IMR-90 (cell line): ENCODE measurements at regions not wholly inside any gene's neighbourhood (a gene's known extent, or its start where the extent isn't known, plus 50 kb on each side); places are given as distances from the start of the nearest gene placed in this dataset.

ENCODE experiments used
- ATAC-seq: fragments of 200-7000 bp; cut with Tn5 transposase; 2 replicates; pipeline ENCODE4 v1.9.1; 2020; ENCODE audit warnings: low read depth, mild to moderate bottlenecking, moderate library complexity
- BruUV-seq: library from RNA; stranded (reverse); fragments of 400-500 nt; replicated peaks from 2 replicates; lab custom pipeline; 2021; lab: Mats Ljungman, UMichigan
- CTCF ChIA-PET: fragments of 300-600 bp; formaldehyde crosslinking; extraction: SDS; loops from one replicate; lab custom pipeline; 2021; ENCODE audit warnings: antibody characterized with exemption; lab: Yijun Ruan, JAX
- POLR2A ChIA-PET: fragments of 300-600 bp; sonication (Branson Sonifier 250); formaldehyde crosslinking; loops from one replicate; lab custom pipeline; 2022; ENCODE audit warnings: antibody characterized with exemption; ENCODE audit not compliant: unreplicated experiment; lab: Charles Lee
- DNase-seq: peaks from one replicate; pipeline ENCODE4 v3.0.0; 2013
- H2AFZ ChIP-seq: replicated peaks from 2 replicates; pipeline ENCODE3; 2013; ENCODE audit warnings: low read length, mild to moderate bottlenecking; ENCODE audit not compliant: poor library complexity
- H2AK5ac ChIP-seq: 2 replicates; pipeline ENCODE4 v1.6.1; 2013; ENCODE audit warnings: low read depth, low read length, inconsistent platforms
- H2AK9ac ChIP-seq: replicated peaks from 2 replicates; pipeline ENCODE3; 2013; ENCODE audit warnings: mild to moderate bottlenecking, low read depth, low read length, moderate library complexity; ENCODE audit not compliant: poor library complexity
- H2BK120ac ChIP-seq: 2 replicates; pipeline ENCODE4 v1.6.1; 2013; ENCODE audit warnings: low read depth, low read length, inconsistent platforms
- H2BK15ac ChIP-seq: 3 replicates; pipeline ENCODE4 v1.6.1; 2013; ENCODE audit warnings: low read depth, low read length, inconsistent platforms
- H2BK20ac ChIP-seq: 2 replicates; pipeline ENCODE4 v1.6.1; 2013; ENCODE audit warnings: low read depth, mild to moderate bottlenecking, inconsistent platforms, low read length, moderate library complexity
- H2BK5ac ChIP-seq: 2 replicates; pipeline ENCODE4 v1.6.1; 2013; ENCODE audit warnings: mild to moderate bottlenecking, low read depth, low read length, inconsistent platforms; ENCODE audit not compliant: poor library complexity, severe bottlenecking
- H3K14ac ChIP-seq: replicated peaks from 2 replicates; pipeline ENCODE4 v1.6.1; 2013; ENCODE audit warnings: low read depth, low read length, inconsistent platforms
- H3K18ac ChIP-seq: 2 replicates; pipeline ENCODE4 v1.6.1; 2013; ENCODE audit warnings: low read depth, low read length, control low read depth
- H3K23ac ChIP-seq: 2 replicates; pipeline ENCODE4 v1.6.1; 2013; ENCODE audit warnings: low read depth, low read length, inconsistent platforms
- H3K27ac ChIP-seq: 2 replicates; pipeline ENCODE4 v1.5.1; 2013; ENCODE audit warnings: mild to moderate bottlenecking, control low read depth, low read length; ENCODE audit not compliant: insufficient read depth
- H3K27me3 ChIP-seq: 2 replicates; pipeline ENCODE4 v1.6.1; 2013; ENCODE audit warnings: low read length; ENCODE audit not compliant: control insufficient read depth, insufficient read depth
- H3K36me3 ChIP-seq: 2 replicates; pipeline ENCODE4 v1.6.1; 2013; ENCODE audit warnings: low read length, mixed read lengths; ENCODE audit not compliant: control insufficient read depth, insufficient read depth
- H3K4ac ChIP-seq: 2 replicates; pipeline ENCODE4 v1.6.1; 2013; ENCODE audit warnings: low read depth, low read length, inconsistent platforms
- H3K4me1 ChIP-seq: 2 replicates; pipeline ENCODE4 v1.6.1; 2013; ENCODE audit warnings: low read length, mixed read lengths; ENCODE audit not compliant: control insufficient read depth, insufficient read depth
- H3K4me2 ChIP-seq: 2 replicates; pipeline ENCODE4 v1.6.1; 2013; ENCODE audit warnings: low read depth, mild to moderate bottlenecking, control low read depth, low read length, moderate library complexity
- H3K4me3 ChIP-seq: 2 replicates; pipeline ENCODE4 v1.5.1; 2013; ENCODE audit warnings: low read depth, mild to moderate bottlenecking, control low read depth, low read length, moderate library complexity; ENCODE audit not compliant: insufficient read depth
- H3K56ac ChIP-seq: 2 replicates; pipeline ENCODE4 v1.6.1; 2013; ENCODE audit warnings: low read length, inconsistent platforms; ENCODE audit not compliant: insufficient read depth; ENCODE audit errors: extremely low read depth
- H3K79me1 ChIP-seq, 2 experiments: 2 replicates each; pipeline ENCODE4 v1.6.1; 2013; ENCODE audit warnings: low read length in 2 of 2, inconsistent platforms in 1 of 2, low read depth in 1 of 2
- H3K9ac ChIP-seq: 2 replicates; pipeline ENCODE4 v1.6.1; 2013; ENCODE audit warnings: low read depth, low read length, control low read depth
- H3K9me1 ChIP-seq: 2 replicates; pipeline ENCODE4 v1.6.1; 2013; ENCODE audit warnings: low read length, inconsistent platforms; ENCODE audit not compliant: insufficient read depth
- H3K9me3 ChIP-seq: 2 replicates; pipeline ENCODE4 v1.6.1; 2013; ENCODE audit warnings: low read length; ENCODE audit not compliant: control insufficient read depth, insufficient read depth
- H4K20me1 ChIP-seq: 2 replicates; pipeline ENCODE4 v1.6.1; 2013; ENCODE audit warnings: low read length, inconsistent platforms; ENCODE audit not compliant: insufficient read depth
- H4K5ac ChIP-seq: 2 replicates; pipeline ENCODE4 v1.6.1; 2013; ENCODE audit warnings: mild to moderate bottlenecking, low read depth, low read length, control low read depth
- H4K8ac ChIP-seq, 2 experiments: 2 replicates each; pipeline ENCODE4 v1.6.1; 2013; ENCODE audit warnings: low read depth in 2 of 2, low read length in 2 of 2, control low read depth in 1 of 2, inconsistent platforms in 1 of 2
- H4K91ac ChIP-seq: 2 replicates; pipeline ENCODE4 v1.6.1; 2013; ENCODE audit warnings: low read depth, low read length, inconsistent platforms; ENCODE audit not compliant: insufficient read depth
- CEBPB ChIP-seq: IDR thresholded peaks from 2 replicates; pipeline ENCODE4 v1.6.1; 2012; ENCODE audit warnings: low read depth, low read length, improper control_type of control experiment
- FOS ChIP-seq: fragments of 150-350 bp; IDR thresholded peaks from 2 replicates; pipeline ENCODE4 v1.6.1; 2016; ENCODE audit warnings: low read depth, low read length
- MAFK ChIP-seq: IDR thresholded peaks from 2 replicates; pipeline ENCODE4 v1.6.1; 2012; ENCODE audit warnings: low read depth, low read length, improper control_type of control experiment
- MAZ ChIP-seq: IDR thresholded peaks from 2 replicates; pipeline ENCODE4 v1.6.1; 2012; ENCODE audit warnings: low read depth, mild to moderate bottlenecking, low read length, improper control_type of control experiment, moderate library complexity, borderline replicate concordance
- SMC3 ChIP-seq: fragments of 150-350 bp; IDR thresholded peaks from 2 replicates; pipeline ENCODE4 v1.6.1; 2016; ENCODE audit warnings: low read depth, mild to moderate bottlenecking, antibody characterized with exemption, low read length, moderate library complexity
- WGBS, 2 experiments: methylation state at CpG; one replicate each; pipeline versions ENCODE4 v1.1.5 to v1.1.7; 2013; ENCODE audit warnings: missing lambda C conversion rate in 2 of 2; ENCODE audit not compliant: insufficient read length in 1 of 2; ENCODE audit errors: extremely low coverage in 2 of 2; 5-methylcytosine and 5-hydroxymethylcytosine counted together
- dilution Hi-C: fragments of 300-500 bp; cut with HindIII; formaldehyde crosslinking; loops from one replicate; pipeline ENCODE4 v1.14.3; 2018; ENCODE audit warnings: low sequenced_read_pairs; ENCODE audit not compliant: unreplicated experiment
- in situ Hi-C: fragments of 300-500 bp; cut with MboI; formaldehyde crosslinking; loops from 3 replicates; pipeline ENCODE4 v1.14.3; 2019; ENCODE audit warnings: low sequenced_read_pairs, inconsistent platforms, mixed read lengths
- intact Hi-C: fragments of 100-400 bp; cut with micrococcal nuclease; formaldehyde crosslinking; loops from 2 replicates; pipeline ENCODE4 v1.10.0; 2022

GRCh38 chr5:56415356-56415765 is 182.2 kb upstream of the ANKRD55 start:
- Histone ChIP-seq H3K4ac (peak overlapping the region; percentile 91), H2AFZ (peak overlapping the region; percentile 73), H2AK5ac (peak overlapping the region; percentile 68), H3K36me3 (no peaks in the 10 kb centered on the region), H3K56ac (peak overlapping the region; percentile 56; the same call in 1 of the 2 replicates), H4K20me1 (no peaks in the 10 kb centered on the region), H3K9ac (peak overlapping the region; percentile 13), H3K9me3 (peaks cover 10% of the 10 kb centered on the region; the same call in 1 of the 2 replicates), H2BK5ac (peak overlapping the region; percentile 80), H3K27me3 (no peaks in the 10 kb centered on the region), H3K14ac (peak overlapping the region; percentile 80), H2BK20ac (peak overlapping the region; percentile 84), H4K5ac (peak overlapping the region; percentile 38; the same call in 1 of the 2 replicates), H3K9me1 (peaks cover 10% of the 10 kb centered on the region), H4K91ac (peak overlapping the region; percentile 95), H3K4me1 (peaks cover 12% of the 10 kb centered on the region), H2BK120ac (peak overlapping the region; percentile 94), H2AK9ac (peak overlapping the region; percentile 21), H3K4me2 (0 out of 2 replicates have a peak overlapping the region, but pooled peaks have one; percentile 13), H3K23ac (peak overlapping the region; percentile 48; the same call in 1 of the 2 replicates), H3K79me1 (no peaks in the 10 kb centered on the region), H4K8ac (peak overlapping the region; percentile 84 to 90), H2BK15ac (peak overlapping the region; percentile 95; the same call in 2 of the 3 replicates), H3K18ac (peak overlapping the region; percentile 45), H3K27ac (peak overlapping the region; percentile 90), H3K4me3 (no peak overlapping the region)
- peak; percentile 77 for TF ChIP-seq CEBPB
- peak; percentile 15; the same call in 1 of the 2 replicates for TF ChIP-seq SMC3
- TF ChIP-seq FOS = no peak
- no peak for TF ChIP-seq MAFK
- 0 out of 2 replicates have a peak, but pooled peaks have one; percentile 55 for TF ChIP-seq MAZ
- POLR2A ChIA-PET = interaction anchor here (0.6 kb wide), 1 partner anchor 16 kb away, joined by 4 read pairs; no protein-coding TSS in a partner anchor
- dilution Hi-C loops (no loop called here), in situ Hi-C loops (no loop called here), intact Hi-C loops (loop anchor here (5.0 kb wide), 2 partner anchors 62 to 402 kb away; partner anchors contain the start of gene MAP3K1)
- no CpG with 5 or more reads among the region's 3 CpGs for WGBS, 2 experiments
- BruUV-seq = no TSS peak
- DNase-seq = peak; percentile 91
- CTCF ChIA-PET = interaction anchor here (0.7 kb wide), 1 partner anchor 40 kb away, joined by 3 read pairs; no protein-coding TSS in a partner anchor
- ATAC-seq = peak; percentile 98
